Endometrium (tissue), 2 donors: ENCODE measurements at regions not wholly inside any gene's neighbourhood (a gene's known extent, or its start where the extent isn't known, plus 50 kb on each side); places are given as distances from the start of the nearest gene placed in this dataset.
"Not testable (repeated sequence)": the region's sequence is repeated elsewhere in the genome, so short reads cannot be mapped to it uniquely, and the experiment has no call there.

ENCODE experiments used
- FAIRE-seq: peaks from 2 replicates; lab custom pipeline; 2012; peaks lifted over from hg19 to GRCh38; lab: Jason Lieb, UNC
- donor health status: control.
- donor health status: control.

- FAIRE-seq: not testable (repeated sequence)
Measured at GRCh38 chr21:13921455-13921854, 289.3 kb downstream of the LIPI start.

- not testable (repeated sequence) for FAIRE-seq
Measured at GRCh38 chr21:13907385-13907784, 297.8 kb downstream of the POTED start.

- FAIRE-seq: not testable (repeated sequence)
Measured at GRCh38 chr21:13896596-13897247, 287.1 kb downstream of the POTED start.

- not testable (repeated sequence) for FAIRE-seq
Measured at GRCh38 chr21:13893617-13894016, 284.0 kb downstream of the POTED start.

- FAIRE-seq: not testable (repeated sequence)
Measured at GRCh38 chr21:13893025-13893424, 283.4 kb downstream of the POTED start.

- not testable (repeated sequence) for FAIRE-seq
Measured at GRCh38 chr21:13892146-13892751, 282.7 kb downstream of the POTED start.

- not testable (repeated sequence) for FAIRE-seq
Measured at GRCh38 chr21:13889176-13889575, 279.6 kb downstream of the POTED start.

GRCh38 chr21:13883641-13884395, 274.2 kb downstream of the POTED start:
- FAIRE-seq: not testable (repeated sequence)

GRCh38 chr21:13877503-13877902, 267.9 kb downstream of the POTED start:
- FAIRE-seq: not testable (repeated sequence)

GRCh38 chr21:13876999-13877398, 267.4 kb downstream of the POTED start:
- FAIRE-seq: not testable (repeated sequence)

GRCh38 chr21:13874001-13874400, 264.4 kb downstream of the POTED start:
- not testable (repeated sequence) for FAIRE-seq

GRCh38 chr21:13854638-13855037, 245.1 kb downstream of the POTED start:
- FAIRE-seq: no peak

- FAIRE-seq: not testable (repeated sequence)
Measured at GRCh38 chr21:13850808-13851207, 241.2 kb downstream of the POTED start.

- FAIRE-seq: not testable (repeated sequence)
Measured at GRCh38 chr21:13849489-13849888, 239.9 kb downstream of the POTED start.

- not testable (repeated sequence) for FAIRE-seq
Measured at GRCh38 chr21:13846718-13847117, 237.1 kb downstream of the POTED start.

GRCh38 chr21:13844574-13844973, 235.0 kb downstream of the POTED start:
- FAIRE-seq: not testable (repeated sequence)

GRCh38 chr21:13843081-13843480, 233.5 kb downstream of the POTED start:
- FAIRE-seq: not testable (repeated sequence)

- FAIRE-seq: not testable (repeated sequence)
Measured at GRCh38 chr21:13827666-13828065, 218.1 kb downstream of the POTED start.

- no peak for FAIRE-seq
Measured at GRCh38 chr21:13827201-13827600, 217.6 kb downstream of the POTED start.

- not testable (repeated sequence) for FAIRE-seq
Measured at GRCh38 chr21:13826511-13826910, 216.9 kb downstream of the POTED start.

GRCh38 chr21:13825218-13825778, 215.7 kb downstream of the POTED start:
- FAIRE-seq: not testable (repeated sequence)

GRCh38 chr21:13820286-13820685, 210.7 kb downstream of the POTED start:
- not testable (repeated sequence) for FAIRE-seq

- FAIRE-seq: not testable (repeated sequence)
Measured at GRCh38 chr21:13812191-13812590, 202.6 kb downstream of the POTED start.
